ENCODE measurements at regions not wholly inside any gene's neighbourhood (a gene's known extent, or its start where the extent isn't known, plus 50 kb on each side); places are given as distances from the start of the nearest gene placed in this dataset.

- TF ChIP-seq CTCF (IDR thresholded peaks at IDR 0.05; ENCODE audit: poor library complexity): no peak
- TF ChIP-seq EZH2phosphoT487 (IDR thresholded peaks at IDR 0.05; ENCODE audit: low read depth, severe bottlenecking, unreplicated experiment): no peak
- no peak for TF ChIP-seq EZH2 (IDR thresholded peaks at IDR 0.05; ENCODE audit: borderline replicate concordance)
These were observed 359.1 kb upstream of the PABPC4L start for GRCh38 chr4:134560728-134561127.
